ENCODE measurements at regions not wholly inside any gene's neighbourhood (a gene's known extent, or its start where the extent isn't known, plus 50 kb on each side); places are given as distances from the start of the nearest gene placed in this dataset.

GRCh38 chr13:24007979-24008620 is 110.8 kb upstream of the C1QTNF9B start:
- no peak overlapping the region for H2AFZ ChIP-seq (ENCODE audit: control insufficient read depth, low read length)
- no peak overlapping the region for H3K4me2 ChIP-seq (ENCODE audit: control insufficient read depth, extremely low read depth, insufficient read depth, low read depth, low read length)
- no peak overlapping the region for H3K9ac ChIP-seq (ENCODE audit: control insufficient read depth, extremely low read depth, insufficient read depth, low read length)
- no peak overlapping the region for H3K27ac ChIP-seq (ENCODE audit: control insufficient read depth, insufficient read depth, low read length)
- DNase-seq (ENCODE audit: low read depth, low spot score), result no peak
- no peak overlapping the region for H3K4me3 ChIP-seq (ENCODE audit: control insufficient read depth in 2 of 3, extremely low read depth in 1 of 3, insufficient read depth in 2 of 3, low read depth in 1 of 3, low read length in 3 of 3)
- dilution Hi-C loops (cut with MboI; ENCODE audit: extremely low pct_ligation_motif_present, low sequenced_read_pairs), result no loop called here
- no peaks in the 10 kb centered on the region for H3K4me1 ChIP-seq (ENCODE audit: control insufficient read depth, extremely low read depth, insufficient read depth, low read length)
- no peak for FAIRE-seq
- H3K9me3 ChIP-seq (ENCODE audit: control insufficient read depth, low read depth, low read length), result no peaks in the 10 kb centered on the region
- no peaks in the 10 kb centered on the region for H3K36me3 ChIP-seq (ENCODE audit: control insufficient read depth in 2 of 2, extremely low read depth in 1 of 2, insufficient read depth in 2 of 2, low read length in 2 of 2)
- TF ChIP-seq EZH2 (IDR thresholded peaks at IDR 0.05; ENCODE audit: low read length), result no peak
- TF ChIP-seq, protein P1, sequence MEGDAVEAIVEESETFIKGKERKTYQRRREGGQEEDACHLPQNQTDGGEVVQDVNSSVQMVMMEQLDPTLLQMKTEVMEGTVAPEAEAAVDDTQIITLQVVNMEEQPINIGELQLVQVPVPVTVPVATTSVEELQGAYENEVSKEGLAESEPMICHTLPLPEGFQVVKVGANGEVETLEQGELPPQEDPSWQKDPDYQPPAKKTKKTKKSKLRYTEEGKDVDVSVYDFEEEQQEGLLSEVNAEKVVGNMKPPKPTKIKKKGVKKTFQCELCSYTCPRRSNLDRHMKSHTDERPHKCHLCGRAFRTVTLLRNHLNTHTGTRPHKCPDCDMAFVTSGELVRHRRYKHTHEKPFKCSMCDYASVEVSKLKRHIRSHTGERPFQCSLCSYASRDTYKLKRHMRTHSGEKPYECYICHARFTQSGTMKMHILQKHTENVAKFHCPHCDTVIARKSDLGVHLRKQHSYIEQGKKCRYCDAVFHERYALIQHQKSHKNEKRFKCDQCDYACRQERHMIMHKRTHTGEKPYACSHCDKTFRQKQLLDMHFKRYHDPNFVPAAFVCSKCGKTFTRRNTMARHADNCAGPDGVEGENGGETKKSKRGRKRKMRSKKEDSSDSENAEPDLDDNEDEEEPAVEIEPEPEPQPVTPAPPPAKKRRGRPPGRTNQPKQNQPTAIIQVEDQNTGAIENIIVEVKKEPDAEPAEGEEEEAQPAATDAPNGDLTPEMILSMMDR (optimal IDR thresholded peaks at IDR 0.05 in 1 of 3, IDR thresholded peaks at IDR 0.05 in 1 of 3, conservative IDR thresholded peaks at IDR 0.05 in 1 of 3; ENCODE audit: extremely low read depth in 1 of 3, insufficient read depth in 2 of 3, low read length in 3 of 3), result no peak
- no peaks in the 10 kb centered on the region for H3K9me1 ChIP-seq (ENCODE audit: control insufficient read depth, extremely low read depth, insufficient read depth, low read length)
- H3K27me3 ChIP-seq (ENCODE audit: control insufficient read depth, extremely low read depth, insufficient read depth, low read length), result no peaks in the 10 kb centered on the region
- no peaks in the 10 kb centered on the region for H3K79me2 ChIP-seq (ENCODE audit: control insufficient read depth, insufficient read depth, low read length)
- H4K20me1 ChIP-seq (ENCODE audit: control insufficient read depth, extremely low read depth, insufficient read depth, low read length), result no peaks in the 10 kb centered on the region

- dilution Hi-C loops (cut with MboI; ENCODE audit: extremely low pct_ligation_motif_present, low sequenced_read_pairs), result no loop called here
- no peaks in the 10 kb centered on the region for H3K4me1 ChIP-seq (ENCODE audit: control insufficient read depth, extremely low read depth, insufficient read depth, low read length)
- FAIRE-seq, result no peak
- H3K9me3 ChIP-seq (ENCODE audit: control insufficient read depth, low read depth, low read length), result no peaks in the 10 kb centered on the region
- H4K20me1 ChIP-seq (ENCODE audit: control insufficient read depth, extremely low read depth, insufficient read depth, low read length), result no peaks in the 10 kb centered on the region
- TF ChIP-seq, protein P1 (optimal IDR thresholded peaks at IDR 0.05 in 1 of 3, IDR thresholded peaks at IDR 0.05 in 1 of 3, conservative IDR thresholded peaks at IDR 0.05 in 1 of 3; ENCODE audit: extremely low read depth in 1 of 3, insufficient read depth in 2 of 3, low read length in 3 of 3), result no peak
- no peak for TF ChIP-seq EZH2 (IDR thresholded peaks at IDR 0.05; ENCODE audit: low read length)
- H3K4me2 ChIP-seq (ENCODE audit: control insufficient read depth, extremely low read depth, insufficient read depth, low read depth, low read length), result no peak overlapping the region
- no peak overlapping the region for H3K4me3 ChIP-seq (ENCODE audit: control insufficient read depth in 2 of 3, extremely low read depth in 1 of 3, insufficient read depth in 2 of 3, low read depth in 1 of 3, low read length in 3 of 3)
- no peak overlapping the region for H3K27ac ChIP-seq (ENCODE audit: control insufficient read depth, insufficient read depth, low read length)
- no peak overlapping the region for H3K9ac ChIP-seq (ENCODE audit: control insufficient read depth, extremely low read depth, insufficient read depth, low read length)
- no peaks in the 10 kb centered on the region for H3K9me1 ChIP-seq (ENCODE audit: control insufficient read depth, extremely low read depth, insufficient read depth, low read length)
- H3K36me3 ChIP-seq (ENCODE audit: control insufficient read depth in 2 of 2, extremely low read depth in 1 of 2, insufficient read depth in 2 of 2, low read length in 2 of 2), result no peaks in the 10 kb centered on the region
- DNase-seq (ENCODE audit: low read depth, low spot score), result no peak
- H2AFZ ChIP-seq (ENCODE audit: control insufficient read depth, low read length), result no peak overlapping the region
- H3K27me3 ChIP-seq (ENCODE audit: control insufficient read depth, extremely low read depth, insufficient read depth, low read length), result no peaks in the 10 kb centered on the region
- no peaks in the 10 kb centered on the region for H3K79me2 ChIP-seq (ENCODE audit: control insufficient read depth, insufficient read depth, low read length)
These were observed 111.4 kb upstream of the C1QTNF9B start for GRCh38 chr13:24008679-24009078.
